NCI-H1092 treated with DMSO at 0.1 percent for 48 hours (cell line): ENCODE measurements at regions not wholly inside any gene's neighbourhood (a gene's known extent, or its start where the extent isn't known, plus 50 kb on each side); places are given as distances from the start of the nearest gene placed in this dataset.

Experiments
- DNase-seq: peaks from one replicate; lab custom pipeline; 2025; lab: John Stamatoyannopoulos, UW

DNA sequence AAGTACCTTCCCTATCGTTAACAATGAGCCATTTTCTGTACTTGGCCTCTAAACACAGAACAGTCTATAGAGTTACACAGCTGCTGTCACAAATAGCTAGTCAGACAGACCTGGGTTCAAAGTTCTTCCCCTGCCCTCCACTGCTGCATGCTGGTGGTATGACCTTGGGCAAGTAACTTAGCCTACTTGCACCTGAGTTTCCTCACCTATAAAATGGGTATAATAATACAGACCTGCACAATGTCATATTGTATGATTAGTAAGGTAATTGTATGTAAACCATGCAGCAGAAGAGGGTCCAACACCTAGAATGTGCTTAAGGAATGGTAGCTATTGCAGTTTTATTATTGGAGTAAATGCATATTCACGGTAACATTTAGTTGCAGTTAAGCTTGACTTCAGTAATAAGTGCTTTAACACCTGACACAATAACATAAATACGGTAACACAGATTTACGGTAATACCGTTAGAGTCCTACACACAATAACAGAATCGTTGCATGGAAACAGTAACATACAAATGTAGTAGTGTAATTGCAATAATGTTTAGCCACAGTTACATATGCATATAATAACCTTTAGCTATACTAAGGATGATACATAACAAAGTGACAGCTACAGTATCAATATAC, 193.3 kb upstream of the CSF3R start:
- DNase-seq: no peak

DNA sequence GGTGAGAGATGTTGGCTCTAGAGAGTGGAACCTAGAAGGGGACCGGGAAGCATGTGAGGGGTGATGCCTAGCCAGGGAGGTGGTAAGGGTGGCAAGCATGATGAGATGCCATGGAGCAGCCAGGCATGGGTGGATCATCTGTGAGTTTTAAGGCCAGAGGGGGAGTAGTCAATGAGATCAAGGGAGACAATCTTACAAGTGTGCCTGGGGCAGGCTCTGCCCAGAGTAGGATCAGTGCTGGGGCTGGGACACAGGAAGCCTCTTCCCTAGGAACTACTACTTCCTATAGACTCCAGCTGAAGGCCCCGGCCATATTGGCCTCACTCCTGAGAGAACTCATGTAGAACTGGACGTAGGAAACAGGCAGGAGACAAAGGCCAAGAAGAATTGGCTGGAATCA, 192.4 kb upstream of the CSF3R start:
- no peak for DNase-seq

DNA sequence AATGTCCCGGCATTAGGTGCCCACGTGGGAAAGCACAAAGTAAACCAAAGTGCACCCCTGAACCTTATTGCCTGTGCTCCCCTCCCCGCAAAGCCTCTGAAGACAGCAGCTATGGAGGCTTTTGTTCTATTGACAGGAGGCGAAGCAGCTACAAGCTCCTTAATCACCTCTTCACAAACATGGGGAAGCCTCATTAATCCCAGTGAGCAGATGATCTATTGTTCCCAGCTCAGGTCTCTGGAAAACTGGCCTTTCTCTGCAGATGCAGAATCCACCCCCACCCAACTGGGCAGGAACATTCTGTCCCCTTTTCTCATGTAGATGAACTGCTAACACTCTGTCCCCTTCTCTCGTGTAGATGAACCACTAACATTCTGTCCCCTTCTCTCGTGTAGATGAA, 190.5 kb upstream of the CSF3R start:
- DNase-seq: peak; percentile 31

DNA sequence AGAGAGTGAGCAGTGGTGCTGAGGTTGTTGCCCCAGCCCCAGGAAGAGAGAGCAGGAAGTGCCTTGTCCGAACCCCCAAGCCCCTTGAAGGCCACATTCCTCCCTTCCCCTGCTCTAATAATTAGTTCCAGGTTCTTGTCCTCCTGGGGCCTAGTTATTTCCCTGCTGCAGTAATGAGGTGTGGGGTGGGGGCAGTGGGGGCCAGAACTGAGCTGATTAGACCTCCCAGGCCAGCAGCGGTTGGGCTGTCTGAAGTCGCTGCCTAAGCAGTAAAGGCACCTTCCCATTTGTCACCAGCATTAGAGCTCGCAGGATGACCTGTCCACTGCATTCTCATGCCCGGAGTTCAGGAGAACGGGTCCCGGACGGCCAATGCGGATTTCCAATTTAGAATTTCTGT, 186.5 kb upstream of the CSF3R start:
- no peak for DNase-seq

DNA sequence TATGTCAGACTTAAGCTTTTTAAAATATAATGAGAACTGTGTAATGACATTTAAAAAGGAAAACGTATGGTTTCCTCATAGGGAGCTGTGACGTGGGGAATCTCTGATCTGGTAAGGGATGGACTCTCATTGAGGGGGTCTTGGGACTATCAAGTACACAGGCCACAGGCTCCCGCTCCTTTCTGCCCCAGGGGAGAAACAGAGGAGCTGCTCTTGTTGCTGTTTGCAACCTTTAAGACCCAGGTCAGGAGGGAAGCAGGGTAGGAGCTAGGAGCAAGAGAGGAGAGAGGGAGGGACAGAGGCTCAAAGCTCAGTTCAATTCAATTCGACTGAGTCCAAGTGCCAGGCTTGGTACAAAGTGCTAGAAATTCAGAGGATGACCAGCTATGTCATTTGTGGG, 185.1 kb upstream of the CSF3R start:
- no peak for DNase-seq

DNA sequence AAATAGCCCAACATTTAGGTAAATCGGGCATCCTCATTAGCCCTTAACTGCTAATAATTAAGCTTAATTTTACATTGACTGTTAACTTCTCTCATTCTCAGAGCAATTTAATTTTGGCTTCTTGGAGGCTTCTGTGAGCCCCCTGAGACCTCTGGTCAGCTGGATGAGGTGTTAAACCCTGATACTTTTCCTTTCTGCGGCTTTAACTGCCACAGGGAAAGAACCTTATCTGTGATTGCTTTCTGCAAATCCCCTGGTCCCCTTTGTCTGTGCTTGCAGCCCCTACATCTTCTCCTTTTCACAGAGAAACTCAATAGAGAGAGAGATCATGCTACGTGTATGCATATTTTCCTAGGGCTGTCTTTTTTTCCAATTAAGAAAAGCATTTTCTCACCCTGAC, 184.5 kb upstream of the CSF3R start:
- no peak for DNase-seq

DNA sequence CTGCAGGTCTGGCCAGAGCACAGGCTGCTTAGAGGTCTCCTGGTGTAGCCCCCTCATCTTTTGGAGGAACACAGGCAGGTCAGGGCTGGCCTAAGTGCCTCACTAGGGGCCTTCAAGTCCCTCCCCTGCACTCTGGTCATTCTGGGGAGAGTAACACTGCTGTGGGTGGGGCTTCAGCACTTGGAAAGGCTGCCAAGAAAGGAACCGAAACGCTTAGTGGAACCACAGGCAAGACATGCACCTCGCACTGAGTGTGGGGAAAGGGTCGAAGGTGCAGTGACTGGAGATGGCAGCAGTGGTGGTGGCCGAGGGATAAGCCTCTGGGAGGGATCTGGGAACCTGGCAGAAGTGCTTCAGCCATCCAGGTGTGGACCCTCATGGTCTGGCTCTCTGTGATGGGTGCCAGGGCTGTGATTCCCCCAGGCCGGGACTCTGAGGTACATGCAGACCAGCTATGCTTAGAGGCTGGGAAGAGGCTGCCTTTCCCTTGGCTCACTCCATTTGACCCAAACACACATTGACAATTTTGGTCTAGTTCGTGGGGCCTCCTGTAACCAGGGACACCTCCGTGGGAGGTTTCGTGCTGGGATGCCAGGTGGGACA, 182.9 kb upstream of the CSF3R start:
- no peak for DNase-seq

DNA sequence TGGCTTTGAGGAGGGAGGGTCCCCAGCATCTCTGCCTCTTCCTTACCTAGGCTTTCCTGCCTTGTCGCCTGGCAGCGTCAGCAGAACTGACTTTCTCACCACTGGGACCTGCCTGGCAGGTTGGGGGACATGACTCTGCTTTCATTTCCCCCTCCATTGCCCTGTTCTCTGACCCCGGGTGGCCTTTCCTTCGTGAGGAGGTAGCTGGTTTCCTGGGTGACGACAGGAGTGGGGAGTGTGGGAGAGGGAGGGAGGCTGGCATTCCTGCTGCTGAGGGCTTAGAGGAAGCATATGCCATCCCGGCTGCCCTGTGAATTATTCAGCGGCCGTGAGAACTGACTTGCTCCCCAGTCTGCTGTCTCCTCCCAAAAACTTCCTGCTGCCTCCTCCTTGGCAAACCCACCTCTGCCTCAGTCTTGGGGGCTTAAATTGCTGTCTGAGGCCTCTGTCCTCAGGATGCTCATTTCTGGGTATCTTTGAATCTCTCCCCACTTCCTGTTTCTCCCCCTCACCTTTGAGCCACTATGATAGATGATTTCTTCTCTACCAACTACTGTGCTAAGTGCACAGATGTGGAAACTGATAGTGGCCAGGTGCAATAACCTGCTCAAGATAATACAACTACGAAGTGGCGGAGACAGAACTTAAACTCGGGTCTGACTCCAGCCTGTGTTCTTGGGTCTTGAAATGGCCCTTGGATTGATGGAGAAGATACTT, 182.0 kb upstream of the CSF3R start:
- no peak for DNase-seq

DNA sequence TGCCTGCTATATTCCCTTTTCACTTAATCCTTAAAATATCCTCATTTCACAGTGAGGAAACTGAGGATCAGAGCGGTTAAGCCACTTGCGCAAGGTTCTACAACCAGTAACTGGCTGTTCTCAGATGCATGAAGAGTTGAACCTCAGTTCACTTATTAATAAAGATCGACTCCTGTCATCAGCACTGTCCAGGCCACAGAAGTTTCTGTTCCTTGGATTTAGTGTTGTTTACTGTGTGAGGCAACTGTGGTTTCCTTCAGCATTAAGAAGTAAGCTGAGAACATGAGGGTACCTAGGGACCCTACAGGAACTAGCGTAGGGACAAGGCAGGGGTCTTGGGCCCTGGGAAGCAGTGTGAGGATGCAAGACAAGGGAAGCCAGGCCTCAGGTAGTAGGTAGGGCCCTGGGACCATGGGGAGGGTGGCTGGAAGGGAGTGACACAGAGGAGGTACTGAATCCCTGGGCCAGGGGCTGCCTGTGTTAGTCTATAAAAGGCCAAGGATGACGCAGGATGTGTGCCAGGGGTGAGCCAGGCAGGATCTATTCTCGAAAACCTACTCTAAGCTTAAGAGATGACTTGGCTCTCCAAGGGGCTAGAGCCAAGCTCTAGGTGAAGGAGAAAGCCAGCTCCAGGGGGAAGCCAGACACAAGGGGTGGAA, 181.2 kb upstream of the CSF3R start:
- DNase-seq: no peak

DNA sequence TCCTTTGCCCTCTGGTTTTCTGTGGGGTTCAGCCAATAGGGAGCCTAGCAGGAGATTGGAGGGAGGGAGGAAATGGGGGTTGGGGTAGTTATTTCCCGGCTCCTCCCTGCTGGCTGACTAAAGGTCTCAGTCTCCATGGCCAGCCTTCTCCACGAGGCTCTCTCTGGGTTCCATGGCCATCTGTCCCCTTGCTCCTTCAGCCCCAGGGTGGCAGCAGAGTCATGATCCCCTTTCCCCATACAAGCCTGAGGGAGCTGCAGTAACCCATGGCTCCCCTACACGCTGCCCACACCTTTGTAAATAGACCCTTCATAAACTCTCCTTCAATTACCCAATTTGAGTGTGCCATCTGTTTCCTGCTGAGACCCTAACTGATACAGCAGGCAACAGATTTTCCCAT, 176.1 kb upstream of the CSF3R start:
- DNase-seq: peak; percentile 32

DNA sequence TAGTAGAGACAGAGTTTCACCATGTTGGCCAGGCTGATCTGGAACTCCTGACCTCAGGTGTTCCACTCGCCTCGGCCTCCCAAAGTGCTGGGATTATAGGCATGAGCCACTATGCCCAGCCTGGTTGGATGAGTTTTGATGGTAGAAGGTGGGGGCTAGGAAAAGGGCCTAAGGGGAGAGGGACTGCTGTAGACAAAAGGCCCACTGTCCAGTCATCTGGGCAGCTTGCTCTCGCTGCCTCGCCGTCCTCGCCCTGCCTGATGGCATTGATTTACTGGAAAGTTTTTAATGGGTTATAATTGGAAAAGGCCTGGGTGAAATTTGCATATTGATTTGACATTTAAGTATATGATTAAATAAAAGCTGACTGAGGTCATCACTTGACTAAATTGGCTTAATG, 175.1 kb upstream of the CSF3R start:
- DNase-seq: no peak

DNA sequence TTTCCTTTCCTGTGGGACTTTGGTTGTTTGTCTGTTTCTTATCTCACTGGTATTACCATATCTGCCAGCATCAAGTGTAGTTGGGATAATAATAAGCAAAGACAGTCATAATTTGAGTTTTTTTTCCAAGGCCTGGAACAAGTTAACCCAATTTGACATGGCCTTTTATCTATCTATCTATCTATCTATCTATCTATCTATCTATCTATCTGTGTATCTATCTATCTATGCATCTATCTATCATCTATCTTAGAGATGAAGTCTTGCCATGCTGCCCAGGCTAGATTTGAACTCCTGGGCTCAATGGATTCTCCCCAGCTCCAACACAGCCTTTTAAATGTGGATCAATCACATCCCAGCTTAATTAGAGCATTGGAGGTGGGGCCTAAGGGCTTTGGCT, 174.1 kb upstream of the CSF3R start:
- DNase-seq: no peak

DNA sequence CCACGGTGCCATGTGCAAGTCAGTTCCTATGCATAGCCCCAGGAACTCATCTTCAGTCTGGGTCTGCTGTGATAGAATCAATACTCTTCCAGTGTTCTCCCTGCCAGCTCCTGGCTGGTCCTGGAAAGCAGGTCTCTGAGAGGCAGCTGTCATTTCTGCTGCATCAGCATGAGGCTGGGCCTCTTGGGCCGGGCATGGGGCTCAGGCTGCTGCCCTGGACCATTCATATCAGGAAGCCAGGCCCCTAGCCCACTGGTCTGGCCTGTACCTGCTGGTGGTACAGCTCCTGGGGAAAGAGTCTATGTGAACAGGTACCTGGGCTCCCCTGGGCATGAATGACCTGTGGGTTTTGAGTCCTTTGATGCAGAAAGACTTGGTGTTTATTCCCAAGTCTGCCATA, 173.6 kb upstream of the CSF3R start:
- DNase-seq: no peak

DNA sequence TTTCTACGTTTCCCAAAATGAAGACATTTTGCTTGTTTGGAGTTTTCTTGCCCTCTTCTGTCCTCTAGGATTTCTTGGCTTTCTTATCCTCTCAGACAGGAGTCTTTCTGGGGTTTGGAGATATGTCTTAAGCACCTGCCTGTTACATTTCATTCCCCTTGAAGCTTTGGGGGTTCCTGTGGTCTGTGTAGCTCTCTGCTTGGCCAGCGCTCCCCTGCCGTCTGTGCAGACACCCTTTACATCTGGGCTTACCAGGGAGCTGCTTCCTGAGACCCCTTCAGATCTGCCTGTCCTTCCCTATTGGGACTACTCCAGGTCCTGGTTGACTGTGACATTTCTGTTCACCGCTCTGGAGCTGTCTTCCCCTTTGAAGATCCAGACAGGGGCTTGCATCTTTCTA, 171.9 kb upstream of the CSF3R start:
- DNase-seq: no peak

DNA sequence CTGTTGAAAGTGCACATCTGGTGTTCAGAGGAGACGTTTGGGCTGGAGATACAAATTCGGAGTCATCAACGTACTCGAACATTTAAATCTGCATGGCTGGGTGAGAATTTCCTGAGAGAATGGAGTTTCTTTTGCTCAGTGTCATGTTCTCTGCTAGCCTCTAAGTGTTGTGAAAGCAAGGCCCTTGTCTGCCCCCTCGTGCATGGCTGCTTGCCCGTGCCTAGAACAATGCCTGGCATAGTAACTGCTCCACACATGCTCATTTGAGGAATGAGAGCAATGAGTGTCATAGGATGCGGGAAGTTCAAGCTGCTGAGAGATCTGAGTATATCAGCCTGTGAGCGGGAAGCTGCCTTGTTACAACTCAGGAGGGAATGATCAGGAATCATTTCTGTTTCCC, 171.1 kb upstream of the CSF3R start:
- DNase-seq: peak; percentile 57

DNA sequence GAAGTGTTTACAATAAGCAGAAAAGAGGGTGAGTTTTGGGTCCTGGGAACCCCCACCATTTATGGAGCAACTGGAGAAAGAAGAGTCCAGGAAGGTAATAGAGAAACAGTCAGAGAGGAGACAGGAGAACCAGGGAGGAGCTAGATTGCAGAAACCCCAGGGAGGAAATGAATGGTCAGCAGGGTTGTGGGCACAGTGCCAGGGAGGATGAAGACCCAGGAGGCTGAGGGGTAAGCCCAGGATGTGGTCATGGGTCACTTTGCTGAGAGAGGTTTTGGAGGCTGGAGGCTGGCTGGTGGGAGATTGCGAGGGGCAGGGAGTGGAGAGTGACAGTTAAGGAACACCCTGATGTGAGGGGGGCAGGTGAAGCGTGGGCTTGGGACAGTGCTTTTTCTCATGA, 169.9 kb upstream of the CSF3R start:
- DNase-seq: no peak

DNA sequence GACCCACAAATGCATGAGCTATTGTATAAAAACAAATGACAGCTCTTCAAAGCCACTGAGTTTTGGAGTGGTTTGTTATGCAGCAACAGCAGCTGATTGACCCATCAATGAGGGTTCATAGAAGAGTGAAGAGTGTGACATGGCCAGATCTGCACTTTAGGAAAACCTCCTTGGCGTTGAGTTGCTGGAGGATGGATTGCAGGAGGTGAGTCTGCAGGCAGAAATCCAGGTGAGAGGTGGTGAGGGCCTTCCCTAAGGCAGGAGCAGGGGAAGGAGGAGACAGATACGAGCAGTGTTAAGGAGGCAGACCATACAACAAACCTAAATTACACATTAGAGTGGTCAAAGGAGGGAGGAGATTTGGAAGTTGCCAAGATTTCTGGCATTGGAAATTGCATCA, 169.3 kb upstream of the CSF3R start:
- no peak for DNase-seq

DNA sequence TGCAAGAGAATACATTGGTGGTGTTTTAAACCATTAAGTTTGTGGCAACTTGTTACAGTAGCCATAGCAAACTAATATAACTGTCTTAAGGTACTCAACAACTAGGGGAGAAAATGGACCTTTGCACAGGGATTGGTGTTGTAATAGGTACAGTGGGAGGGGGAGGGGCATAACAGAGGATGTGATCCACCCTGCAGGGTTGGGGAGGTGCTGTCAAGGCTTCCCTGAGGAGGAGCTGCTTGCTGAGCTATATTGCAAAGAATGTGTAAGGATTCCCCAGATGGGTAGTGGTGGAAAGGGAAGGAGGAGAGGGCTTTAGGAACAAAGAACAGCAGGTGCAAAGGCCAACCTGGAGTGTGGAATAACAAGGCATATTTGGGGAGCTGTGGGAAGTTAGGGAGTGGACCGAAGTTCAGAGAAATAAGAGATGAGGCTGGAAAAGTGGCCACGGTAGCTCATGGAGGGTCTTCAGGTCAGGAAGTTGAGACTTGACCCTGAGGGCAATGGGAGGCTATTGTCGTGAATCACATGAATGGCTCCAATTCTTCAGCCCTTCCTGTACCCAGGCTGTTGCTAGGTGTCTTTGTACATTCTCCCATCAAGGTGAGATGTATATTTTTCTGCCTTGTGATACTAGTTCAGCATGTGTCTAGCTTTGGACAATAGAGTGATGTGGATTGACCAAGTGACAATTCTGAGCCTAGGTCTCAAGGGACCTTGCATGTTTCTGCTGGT, 168.6 kb upstream of the CSF3R start:
- DNase-seq: no peak

DNA sequence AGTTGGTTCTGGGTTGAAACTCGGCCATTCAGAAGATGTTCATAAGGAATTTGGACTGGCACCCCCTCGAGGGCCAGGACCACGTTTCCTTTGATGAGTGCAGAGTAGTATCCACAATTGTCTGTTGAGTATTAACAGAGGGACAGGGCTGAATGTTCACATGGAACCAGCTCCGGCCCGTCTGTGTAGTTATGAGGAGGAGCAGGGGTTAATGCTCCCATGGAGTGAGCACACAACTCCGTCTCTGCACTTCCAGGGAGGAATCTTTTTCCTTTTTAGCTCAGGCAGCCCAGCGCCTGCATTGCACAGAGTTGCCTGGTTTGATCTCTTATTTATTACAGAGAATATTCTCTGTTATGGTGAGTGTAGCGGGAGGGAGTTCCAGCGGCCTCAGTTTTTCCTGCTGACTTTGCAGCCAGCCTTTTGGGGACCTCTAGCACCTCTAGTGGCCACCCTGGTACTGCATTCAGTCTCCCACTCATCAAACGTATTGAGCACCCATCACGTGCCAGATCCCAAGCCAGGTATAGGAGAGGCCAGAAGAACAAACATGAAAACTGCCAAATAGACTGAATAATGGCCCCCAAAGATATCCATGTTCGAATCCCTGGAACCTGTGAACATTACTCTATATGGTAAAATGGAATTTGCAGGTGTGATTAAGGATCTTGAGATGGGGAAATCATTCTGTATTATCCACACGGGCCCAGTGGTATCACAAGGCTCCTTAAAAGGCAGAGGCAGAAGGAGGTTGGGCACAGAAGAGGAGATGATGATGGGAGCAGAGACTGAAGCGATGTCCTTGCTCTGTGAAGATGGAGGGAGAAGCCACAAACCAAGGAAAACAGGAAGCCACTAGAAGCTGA, 167.7 kb upstream of the CSF3R start:
- peak; percentile 74 for DNase-seq

DNA sequence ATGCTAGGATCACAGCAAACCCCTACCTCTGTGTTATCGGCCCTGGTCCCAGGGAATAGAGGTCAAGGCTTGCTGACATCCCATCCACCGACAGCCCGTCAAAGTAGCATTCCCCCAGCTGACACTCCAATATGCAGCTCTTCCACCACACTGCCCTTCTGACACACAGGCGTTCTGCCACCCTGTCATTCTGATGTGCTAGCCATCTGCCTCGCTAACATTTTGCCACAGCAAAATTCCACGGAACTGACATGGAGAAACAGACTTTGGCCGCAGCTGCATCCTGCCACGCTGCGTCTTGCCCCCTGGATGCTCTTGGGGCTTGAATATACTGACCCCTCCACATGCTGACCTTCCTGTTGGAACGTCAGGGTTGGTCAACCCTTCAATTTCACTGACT, 163.2 kb upstream of the CSF3R start:
- DNase-seq: no peak

DNA sequence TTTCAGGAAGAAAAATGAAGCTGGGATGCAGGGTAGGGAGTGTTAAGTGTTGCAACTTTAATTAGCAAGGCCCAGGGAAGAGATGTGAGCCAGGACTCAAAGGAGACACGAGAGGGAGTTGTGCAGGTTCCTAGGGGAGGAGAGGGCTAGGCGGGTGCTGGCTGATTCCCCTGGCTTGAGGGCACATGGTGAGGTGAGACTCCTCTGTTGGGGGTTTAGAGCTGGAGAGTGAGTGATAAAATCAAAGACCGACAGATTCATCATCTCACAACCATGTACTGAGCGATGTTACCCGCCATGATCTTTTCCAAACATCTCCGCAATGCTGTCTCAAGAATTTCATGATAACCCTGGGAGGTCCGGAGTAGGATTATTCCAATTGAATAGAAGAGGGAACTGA, 161.8 kb upstream of the CSF3R start:
- DNase-seq: no peak
